Bone marrow (tissue), 2 donors: ENCODE measurements at regions not wholly inside any gene's neighbourhood (a gene's known extent, or its start where the extent isn't known, plus 50 kb on each side); places are given as distances from the start of the nearest gene placed in this dataset.
"Not testable (repeated sequence)": the region's sequence is repeated elsewhere in the genome, so short reads cannot be mapped to it uniquely, and the experiment has no call there.

Experiments
- DNase-seq, 2 donors: peaks; one replicate each; lab custom pipeline; 2025; lab: John Stamatoyannopoulos, UW

DNA sequence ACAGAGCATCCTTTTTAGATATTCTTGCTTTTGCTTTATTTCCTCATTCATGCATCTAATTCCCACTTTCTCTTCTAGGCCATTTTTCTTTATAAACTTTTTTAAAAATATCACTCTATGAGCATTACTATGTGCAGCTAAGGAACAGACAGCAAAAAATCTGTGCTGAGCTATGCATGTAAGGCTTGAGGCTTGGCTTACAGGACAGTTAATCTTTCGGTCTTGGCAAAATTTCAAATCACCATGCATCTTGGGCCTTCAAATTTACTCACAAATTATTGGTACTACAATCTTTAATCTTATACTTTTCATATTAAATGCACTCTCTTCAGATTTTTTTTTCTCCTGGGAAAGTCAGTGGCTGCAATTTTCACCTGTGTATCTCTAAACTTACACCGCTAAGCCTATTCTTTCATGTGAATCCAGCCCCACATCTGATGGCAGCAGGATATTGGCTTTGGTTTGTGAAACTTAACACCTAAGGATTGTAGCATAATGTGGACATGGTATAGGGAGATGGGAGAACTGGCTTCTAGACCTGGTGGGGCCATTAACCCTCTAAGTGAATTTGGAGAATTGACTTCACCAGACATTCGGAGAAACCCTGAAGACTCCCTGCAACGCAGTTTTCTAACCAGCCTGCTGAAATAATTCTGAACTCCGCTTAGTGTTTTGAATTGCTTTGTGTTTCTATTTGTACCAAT, 278.3 kb downstream of the SPRY1 start:
- DNase-seq: no peak

DNA sequence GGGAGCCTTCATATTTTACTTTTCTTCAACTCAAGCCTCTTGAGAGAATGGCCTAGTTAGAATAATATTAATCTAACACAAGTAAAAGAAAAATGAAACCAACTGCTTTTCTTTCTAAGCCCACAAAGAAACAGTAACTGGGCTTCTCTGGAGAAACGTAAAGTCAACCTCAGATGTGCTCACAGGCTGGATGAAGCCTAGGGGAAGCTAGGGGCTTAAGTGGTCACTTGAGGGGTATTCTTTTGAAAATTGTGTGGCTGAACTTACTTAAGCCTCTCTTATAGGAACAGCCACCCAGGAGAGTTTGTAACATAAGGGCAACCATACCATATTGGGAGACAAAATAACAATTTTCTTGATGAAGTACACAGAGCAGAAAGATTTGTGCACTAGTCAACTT, 279.0 kb downstream of the SPRY1 start:
- no peak for DNase-seq

DNA sequence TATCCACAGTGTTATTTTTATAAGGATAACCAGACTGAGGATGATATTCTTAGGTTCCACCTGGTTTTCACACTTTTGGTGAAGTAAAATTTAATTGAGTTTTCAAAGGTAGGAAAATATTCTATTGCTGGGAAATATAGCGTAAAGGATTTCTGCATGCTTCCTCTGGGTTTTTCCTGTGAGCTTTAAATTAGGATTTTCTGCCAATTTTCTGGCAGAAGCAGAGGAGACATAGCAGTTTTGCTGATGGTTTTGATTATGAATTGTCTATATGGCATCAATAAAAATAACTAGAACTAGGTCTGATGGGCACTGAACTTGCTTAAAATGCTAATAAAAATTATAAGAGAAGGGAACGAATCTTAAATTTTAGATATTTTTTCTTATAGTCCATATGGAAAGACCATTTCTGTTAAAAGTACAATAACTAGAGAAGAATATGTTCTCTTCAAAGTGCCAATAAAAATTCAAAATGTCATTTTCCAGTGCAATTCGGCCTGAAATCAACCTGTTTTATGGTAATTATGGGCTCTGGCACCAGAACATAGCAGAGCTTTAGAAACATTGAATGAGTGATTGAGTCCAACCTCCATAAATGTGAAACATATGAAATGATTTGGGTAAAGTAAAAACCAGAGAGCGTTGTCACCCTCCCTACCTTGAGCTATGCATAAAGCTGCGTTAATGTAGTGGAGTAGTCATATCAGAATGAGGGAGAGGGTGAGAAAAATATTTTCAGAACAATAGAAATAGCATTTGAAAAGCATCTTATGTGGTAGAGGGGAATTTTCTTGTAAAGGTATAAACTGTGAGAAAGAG, 279.7 kb downstream of the SPRY1 start:
- DNase-seq: no peak

GRCh38 chr4:123676890-123677229, 280.3 kb downstream of the SPRY1 start:
- no peak for DNase-seq

DNA sequence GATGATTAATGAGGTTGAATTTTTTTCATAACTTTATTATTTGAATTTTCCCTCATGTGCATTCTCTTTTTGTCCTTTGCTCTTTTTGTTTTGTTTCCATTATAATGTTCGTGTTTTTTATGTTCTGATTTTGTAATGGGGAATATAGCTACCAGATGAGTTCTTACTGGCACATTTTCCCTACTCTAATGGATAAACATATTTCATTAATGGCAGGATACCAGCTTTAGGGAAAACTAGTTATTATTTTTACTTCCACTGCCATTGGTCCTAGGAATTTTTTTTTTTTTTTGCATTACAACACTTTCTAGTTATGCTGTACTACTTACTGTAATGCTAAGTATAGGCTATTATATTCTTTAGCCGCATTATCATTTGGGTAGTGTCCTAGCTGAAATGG, 286.3 kb downstream of the SPRY1 start:
- no peak for DNase-seq

DNA sequence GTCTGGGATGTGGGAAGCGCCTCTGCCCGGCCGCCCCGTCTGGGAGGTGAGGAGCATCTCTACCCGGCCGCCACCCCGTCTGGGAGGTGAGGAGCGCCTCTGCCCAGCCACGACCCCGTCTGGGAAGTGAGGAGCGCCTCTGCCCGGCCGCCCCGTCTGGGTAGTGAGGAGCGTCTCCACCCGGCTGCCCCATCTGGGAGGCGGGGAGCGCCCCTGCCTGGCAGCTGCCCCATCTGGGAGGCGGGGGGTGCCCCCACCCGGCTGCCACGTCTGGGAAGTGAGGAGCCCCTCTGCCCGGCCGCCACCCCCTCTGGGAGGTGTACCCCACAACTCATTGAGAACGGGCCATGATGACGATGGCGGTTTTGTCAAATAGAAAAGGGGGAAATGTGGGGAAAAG, 288.3 kb downstream of the SPRY1 start:
- not testable (repeated sequence) for DNase-seq

DNA sequence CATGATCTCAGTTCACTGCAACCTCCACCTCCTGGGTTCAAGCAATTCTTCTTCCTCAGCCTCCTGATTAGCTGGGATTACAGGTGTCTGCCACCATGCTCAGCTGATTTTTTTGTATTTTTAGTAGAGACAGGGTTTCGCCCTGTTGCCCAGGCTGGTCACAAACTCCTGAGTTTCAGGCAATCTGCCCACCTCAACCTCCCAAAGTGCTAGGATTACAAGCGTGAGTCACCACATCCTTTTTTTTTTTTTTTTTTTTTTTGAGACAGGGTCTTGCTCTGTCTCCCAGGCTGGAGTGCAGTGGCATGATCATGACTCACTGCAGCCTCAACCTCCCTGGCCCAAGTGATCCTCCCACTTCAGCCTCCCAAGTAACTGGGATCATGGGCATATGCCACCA, 298.9 kb downstream of the SPRY1 start:
- DNase-seq: not testable (repeated sequence)

GRCh38 chr4:123696687-123697086, 300.1 kb downstream of the SPRY1 start:
- DNase-seq: no peak

DNA sequence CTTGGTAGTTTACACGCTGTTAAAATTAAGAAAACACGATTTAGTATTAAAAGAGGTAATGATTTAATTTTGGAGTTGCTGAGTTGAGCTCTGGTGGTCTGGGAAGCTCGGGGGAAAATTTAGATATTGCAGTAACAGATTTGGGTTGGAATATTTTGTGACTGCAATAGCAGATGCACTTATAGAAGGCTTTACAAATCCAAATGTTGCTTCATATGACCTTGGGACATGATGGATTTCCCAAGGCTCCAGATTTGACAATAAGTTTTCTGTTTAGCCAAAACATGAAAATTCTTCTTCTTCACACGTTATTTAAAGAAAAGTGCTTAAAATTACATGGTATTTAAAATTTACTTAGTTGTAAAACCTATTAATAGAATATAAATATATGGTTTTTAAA, 302.0 kb downstream of the SPRY1 start:
- no peak for DNase-seq

GRCh38 chr4:123699880-123700771, 303.5 kb downstream of the SPRY1 start:
- no peak for DNase-seq

- no peak for DNase-seq
Measured at GRCh38 chr4:123701131-123701575, 304.6 kb downstream of the SPRY1 start.

DNA sequence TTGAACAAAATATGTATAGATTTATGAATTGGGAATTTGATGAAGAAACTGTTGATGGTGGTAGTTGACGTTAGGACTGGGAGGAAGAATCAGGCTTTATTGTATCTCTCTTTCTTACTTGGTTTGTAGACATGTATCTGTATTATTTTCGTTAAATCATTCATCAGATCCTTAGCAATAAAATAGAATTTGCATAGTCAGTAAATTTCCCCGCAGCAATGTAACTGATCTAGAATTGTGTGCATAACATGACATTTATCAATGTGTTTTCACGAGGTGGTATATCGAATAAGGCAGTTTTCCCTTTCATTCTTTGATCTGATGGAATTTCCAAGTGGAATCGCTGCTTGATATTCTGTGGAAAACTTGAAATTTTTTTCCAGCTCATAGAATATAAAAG, 308.8 kb downstream of the SPRY1 start:
- no peak for DNase-seq

- no peak for DNase-seq
Measured at GRCh38 chr4:123706973-123707372, 310.4 kb downstream of the SPRY1 start.

DNA sequence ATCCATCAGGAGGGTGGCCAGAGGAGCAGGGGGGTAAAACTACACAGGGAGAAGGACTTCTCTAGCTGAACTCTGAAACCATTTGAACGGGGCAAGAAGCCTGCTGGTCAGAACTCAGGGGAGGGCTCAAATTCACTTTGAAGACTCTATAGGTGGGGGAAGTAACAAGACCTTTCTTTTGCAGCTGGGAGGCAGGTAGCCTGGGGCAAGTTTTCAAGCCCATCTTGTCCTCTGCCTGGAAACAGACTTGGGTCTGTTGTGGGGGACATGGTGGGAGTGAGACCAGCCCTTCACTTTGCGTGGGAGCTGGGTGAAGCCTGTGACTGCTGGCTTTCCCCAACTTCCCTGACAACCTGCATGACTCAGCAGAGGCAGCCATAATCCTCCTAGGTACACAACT, 312.3 kb downstream of the SPRY1 start:
- DNase-seq: no peak

DNA sequence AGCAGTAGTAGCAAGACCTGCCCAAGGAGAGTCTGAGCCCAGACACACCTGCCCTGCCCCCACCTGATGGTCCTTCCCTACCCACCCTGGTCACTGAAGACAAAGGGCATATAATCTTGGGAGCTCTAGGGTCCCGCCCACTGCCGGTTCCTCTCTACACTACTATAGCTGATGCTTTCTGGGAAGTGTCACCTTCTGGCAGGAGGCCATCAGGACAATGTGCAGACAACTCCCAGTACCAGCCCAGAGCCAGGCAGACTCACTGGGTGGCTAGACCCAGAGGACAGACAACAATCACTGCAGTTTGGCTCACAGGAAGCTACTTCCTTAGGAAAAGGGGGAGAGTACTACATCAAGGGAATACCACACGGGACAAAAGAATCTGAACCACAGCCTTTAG, 312.7 kb downstream of the SPRY1 start:
- DNase-seq: no peak

DNA sequence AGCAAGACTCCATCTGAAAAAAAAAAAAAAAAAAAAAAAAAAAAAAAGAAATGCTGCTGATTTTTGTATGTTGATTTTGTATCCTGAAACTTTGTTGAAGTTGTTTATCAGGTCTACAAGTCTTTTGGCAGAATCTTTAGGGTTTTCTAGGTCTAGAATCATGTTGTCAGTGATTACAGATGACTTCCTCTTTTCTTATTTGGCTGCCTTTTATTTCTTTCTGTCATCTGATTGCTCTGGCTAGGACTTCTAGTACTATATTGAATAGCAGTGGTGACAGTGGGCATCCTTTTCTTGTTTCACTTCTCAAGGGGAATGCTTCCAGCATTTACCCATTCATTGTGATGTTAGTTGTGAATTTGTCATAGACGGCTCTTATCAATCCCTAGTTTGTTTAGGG, 334.4 kb downstream of the SPRY1 start:
- peak in 1 of 2 donors; percentile 10 for DNase-seq

GRCh38 chr4:123737156-123737555, 340.6 kb downstream of the SPRY1 start:
- DNase-seq: no peak

GRCh38 chr4:123739806-123740205, 343.2 kb downstream of the SPRY1 start:
- no peak for DNase-seq

DNA sequence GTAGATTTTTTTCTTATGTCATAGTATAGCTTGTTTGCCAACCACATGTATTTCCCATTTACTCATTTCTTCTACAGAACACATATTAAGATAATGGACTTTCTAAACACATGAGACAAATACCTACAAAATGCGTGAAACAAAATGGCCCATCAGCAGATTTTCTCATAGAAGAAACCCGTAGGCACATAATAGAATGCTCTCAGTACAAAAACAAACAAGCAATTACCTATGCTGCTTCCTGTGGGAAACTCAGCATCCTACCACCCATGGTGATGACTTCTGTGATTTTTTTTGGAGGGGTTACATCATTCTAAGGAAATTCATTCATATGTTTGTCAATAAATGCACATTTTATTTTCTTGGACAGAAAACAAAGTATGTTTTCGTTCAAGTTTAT, 343.6 kb downstream of the SPRY1 start:
- DNase-seq: no peak

GRCh38 chr4:123741906-123742305, 345.3 kb downstream of the SPRY1 start:
- DNase-seq: peak in 1 of 2 donors; percentile 6

DNA sequence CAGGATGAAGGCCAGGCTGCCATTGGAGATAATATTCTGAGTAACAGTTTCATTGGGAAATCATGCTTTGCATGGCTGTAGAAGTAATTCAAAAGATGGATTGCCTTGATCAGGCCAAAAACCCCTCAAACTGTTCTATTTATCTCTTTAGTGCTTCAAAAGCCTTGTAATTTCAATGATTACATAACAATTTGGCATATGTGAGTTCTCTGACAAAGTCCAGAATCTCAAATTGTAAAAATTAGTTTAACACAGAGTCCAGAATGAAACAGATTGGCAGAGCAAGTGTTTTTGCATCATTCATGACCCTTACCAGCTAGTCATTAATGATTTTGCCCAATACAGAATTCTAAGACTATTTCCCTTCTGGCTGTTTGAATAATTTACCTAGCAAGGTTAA, 347.3 kb downstream of the SPRY1 start:
- DNase-seq: no peak

GRCh38 chr4:123744664-123745290, 348.2 kb downstream of the SPRY1 start:
- DNase-seq: no peak
